SIG-M5 treated with dmso at 0.1 percent for 504 hours (cell line): ENCODE measurements at regions not wholly inside any gene's neighbourhood (a gene's known extent, or its start where the extent isn't known, plus 50 kb on each side); places are given as distances from the start of the nearest gene placed in this dataset.
"Not testable (repeated sequence)": the region's sequence is repeated elsewhere in the genome, so short reads cannot be mapped to it uniquely, and the experiment has no call there.

Experiments
- DNase-seq: peaks from one replicate; lab custom pipeline; 2025; ENCODE audit not compliant: unreplicated experiment; lab: John Stamatoyannopoulos, UW

DNA sequence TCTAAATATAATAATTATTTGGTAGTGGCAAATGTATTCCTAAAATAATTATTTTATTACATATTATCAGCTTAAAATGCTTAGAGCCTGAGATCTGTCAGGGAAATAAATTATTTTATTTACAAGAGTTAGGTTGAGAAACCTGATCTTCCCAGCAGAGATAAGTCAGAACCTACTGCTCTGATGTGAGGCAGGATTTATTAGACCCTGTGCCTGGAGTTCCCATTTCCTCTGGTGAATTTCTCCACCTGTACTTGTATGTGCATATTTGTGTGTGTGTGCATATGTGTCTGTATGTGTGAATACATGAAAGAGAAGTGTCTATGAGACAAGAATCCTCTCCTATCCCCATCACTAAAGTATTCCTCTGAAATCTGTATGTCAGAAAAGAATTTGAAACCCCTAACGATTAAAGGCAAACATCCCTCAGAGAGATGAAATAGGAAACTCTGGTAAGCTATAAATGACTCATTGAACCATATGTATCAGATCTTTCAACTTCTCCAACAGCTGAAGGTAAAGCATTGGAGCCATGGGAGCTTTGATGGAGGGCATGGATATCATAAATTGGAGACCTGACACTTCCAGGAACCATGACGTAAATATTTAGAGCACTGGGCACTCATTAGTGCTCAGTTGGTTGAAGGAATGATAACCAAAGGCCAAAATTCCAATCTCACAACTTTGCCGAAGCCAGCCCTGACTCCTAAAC is 190.9 kb downstream of the XPNPEP1 start:
- DNase-seq = no peak

DNA sequence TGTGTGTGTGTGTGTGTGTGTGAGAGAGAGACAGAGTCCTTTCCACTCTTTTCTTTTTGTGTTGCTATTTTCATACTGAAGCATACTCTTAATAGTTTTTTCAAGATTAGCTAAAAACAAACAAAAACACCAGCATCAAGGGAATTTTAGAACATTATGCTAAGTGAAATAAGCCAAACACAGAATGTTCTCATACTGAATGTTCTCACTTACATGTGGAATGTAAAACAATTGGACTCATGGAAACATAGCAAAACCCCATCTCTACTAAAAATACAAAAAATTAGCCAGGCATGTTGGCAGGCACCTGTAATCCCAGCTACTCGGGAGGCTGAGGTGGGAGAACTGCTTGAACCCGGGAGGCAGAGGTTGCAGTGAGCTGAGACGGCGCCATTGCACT is 193.4 kb downstream of the XPNPEP1 start:
- DNase-seq = not testable (repeated sequence)

DNA sequence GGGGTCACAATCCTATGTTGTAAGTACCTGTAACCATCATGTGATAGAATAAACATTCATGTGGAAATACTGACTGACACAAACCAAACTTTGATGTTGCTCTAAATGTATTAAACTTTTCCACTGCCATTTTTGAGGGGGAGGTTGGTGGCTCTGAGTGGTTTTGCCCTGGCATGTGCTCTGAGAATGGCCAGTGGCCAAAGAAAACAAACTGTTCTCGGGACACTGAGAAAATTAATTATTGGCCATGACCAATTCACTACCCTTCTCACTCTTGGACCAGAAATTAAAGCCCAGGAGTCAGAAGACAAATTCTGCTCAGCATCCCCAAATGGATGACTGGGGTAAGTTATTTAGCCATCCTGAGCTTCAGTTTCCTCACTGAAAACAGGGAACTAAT is 195.9 kb downstream of the XPNPEP1 start:
- DNase-seq = no peak

DNA sequence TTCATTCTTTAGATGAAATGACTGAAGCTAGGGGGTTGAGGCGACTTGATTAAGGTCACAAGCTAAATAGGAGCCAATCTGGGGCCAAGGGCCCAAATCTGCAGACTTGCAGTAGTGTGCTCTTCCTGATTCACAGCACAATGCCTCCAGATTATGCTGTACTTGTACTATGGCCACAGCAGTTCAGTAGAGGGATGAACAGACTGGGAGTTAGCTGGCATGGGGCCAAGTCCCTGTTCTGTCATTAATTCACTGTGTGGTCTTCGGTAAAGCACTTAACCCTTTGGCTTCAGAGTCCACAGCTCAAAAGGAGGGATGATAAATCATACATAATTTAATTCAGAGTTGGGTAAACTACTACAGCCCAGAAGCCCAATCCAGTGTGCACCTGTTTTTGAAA is 196.8 kb downstream of the XPNPEP1 start:
- DNase-seq = no peak

DNA sequence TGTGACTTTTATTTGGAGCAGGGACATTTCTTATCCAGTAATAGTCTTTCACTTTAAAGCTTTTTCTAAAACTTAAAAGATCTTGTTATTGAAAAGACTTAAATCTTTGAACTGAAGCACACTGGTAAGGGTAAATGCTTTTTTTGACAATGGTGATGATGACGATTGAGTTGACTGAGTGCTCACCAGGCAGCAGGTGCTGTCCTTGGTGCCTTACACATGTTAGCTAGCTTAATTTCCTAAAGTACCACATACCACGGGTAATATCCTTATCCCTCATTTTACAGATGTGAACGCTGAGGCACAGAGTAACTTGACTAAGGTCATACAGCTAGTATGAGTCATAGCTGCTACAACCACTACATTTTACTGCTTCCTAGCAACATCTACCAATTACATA is 200.0 kb downstream of the XPNPEP1 start:
- no peak for DNase-seq

DNA sequence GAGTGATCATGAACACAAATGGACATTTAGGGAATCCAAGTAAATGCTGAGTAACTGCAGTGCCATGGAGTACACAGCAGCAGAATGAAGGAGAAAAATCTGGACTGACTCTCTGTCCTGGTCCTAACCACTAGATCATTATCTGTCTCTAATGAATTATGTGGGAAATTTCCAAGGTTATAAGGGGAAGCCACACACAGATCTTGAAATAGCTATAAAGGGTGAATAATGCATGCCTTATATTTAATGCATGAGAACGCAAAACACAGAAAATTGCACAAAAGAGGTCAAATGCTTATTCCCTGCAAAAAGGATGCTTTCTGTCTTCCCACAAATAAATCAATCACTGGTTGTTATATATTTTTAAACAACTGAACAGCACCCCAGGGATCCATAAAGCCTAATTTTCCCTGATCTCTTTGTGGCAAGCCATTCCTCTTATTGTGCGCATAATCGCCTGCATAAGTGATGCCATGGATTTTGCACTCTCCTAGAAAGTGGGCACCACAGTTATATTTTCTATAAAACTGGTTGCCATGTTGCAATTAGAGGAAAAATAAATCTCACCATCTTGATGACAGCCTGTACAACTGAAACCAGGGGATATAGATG is 201.8 kb downstream of the XPNPEP1 start:
- DNase-seq = no peak

DNA sequence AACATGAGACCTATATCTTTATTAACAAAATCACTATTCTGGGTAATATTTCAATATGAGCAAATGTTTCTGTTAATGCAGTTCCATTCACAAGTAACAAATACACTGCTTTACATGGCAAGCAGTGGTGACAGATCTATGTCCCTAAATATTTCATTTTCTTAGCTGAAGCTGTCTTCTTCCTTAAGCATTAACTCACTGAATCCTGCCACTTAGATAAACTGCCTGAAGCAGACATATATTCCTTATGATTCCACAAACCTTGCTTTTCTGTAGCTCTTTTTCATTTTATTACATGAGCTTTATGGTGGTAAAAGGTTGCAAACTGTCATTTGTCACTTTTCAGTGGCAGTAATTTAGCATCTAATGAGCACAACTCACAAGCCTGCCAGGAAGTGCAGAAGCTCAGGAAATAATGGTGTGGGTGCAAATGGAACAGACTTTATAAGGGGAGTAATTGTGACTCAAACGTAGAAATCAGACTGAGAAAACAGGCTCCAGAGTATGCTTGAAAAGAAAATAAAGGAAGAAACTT is 217.2 kb downstream of the XPNPEP1 start:
- DNase-seq = no peak

DNA sequence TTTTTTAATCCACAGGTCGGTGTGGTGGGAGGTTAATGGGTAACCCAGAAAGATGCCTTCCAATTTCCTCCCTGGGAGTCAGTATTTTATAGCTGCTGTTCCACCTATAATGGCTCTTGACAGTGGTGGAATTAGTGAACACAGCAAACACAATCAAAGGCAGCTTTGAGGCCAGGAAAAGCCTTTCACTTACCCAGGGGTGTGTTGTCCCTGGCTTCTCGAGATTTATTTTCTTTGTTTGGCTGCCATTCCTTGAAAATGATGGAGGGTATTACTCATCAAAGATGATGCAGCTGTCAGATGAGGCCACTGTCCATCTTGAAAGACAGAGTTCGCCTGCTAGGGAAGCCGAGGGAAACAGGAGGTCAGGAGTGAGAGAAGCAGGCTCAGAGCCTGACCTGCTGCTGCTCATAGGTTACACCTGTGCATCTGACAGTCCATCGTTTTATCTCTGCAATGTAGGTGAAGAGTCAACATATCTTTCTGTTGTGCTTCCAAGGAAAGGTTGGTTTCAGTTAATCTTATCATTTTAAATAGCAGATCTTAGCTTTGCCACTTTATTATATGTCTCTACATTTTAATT is 221.6 kb downstream of the XPNPEP1 start:
- DNase-seq = no peak

DNA sequence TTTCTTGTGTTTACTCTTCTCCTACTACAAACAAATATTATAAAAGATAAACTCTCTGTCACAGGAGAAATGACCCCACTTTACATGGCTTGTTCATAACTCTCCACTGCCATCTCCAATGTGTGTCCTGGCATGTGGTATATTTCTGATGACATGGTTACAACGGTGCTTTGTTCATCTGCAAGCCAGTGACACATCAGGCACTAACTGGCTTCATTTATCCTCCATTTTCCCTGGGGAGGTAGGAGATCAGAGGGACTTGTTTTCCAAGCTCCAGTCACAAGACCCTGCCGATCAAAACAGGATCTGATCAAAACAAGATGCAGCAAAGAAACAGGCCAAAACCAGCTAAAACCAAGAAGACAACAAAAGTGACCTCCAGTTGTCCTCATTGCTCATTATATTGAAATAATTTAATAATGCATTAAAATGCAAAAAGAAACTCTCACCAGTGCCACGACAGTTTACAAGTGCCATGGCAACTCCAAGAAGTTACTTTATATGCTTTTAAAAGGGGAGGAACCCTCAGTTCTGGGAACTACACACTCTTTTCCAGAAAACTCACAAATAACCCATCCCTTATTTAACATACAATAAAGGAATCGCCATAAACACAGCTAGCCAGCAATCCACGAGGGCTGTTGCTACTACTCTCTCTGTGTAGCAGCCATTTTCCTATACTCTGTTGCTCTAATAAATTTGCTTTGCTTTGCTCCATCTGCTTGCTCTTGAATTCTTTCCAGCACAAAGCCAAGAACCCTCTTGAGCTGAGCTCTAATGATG is 224.2 kb downstream of the XPNPEP1 start:
- DNase-seq = no peak

DNA sequence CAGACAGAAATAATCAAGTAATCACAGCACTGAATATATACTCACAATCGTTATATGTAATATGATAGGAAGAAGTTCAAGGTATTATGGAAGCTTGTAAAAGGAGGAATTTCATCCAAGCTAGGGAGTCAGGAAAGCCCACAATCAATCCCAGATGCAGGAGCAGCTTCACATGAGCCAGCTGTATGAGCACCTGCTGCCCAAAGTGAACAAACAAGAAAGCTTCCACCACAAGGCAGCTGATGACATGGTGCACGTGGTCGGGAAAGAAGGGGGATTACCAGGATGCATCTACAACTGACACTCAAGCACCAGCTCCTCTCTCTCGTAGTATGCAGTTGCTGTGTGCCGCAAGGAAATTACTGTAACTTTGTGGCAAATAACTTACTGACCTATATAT is 225.2 kb downstream of the XPNPEP1 start:
- DNase-seq = no peak

DNA sequence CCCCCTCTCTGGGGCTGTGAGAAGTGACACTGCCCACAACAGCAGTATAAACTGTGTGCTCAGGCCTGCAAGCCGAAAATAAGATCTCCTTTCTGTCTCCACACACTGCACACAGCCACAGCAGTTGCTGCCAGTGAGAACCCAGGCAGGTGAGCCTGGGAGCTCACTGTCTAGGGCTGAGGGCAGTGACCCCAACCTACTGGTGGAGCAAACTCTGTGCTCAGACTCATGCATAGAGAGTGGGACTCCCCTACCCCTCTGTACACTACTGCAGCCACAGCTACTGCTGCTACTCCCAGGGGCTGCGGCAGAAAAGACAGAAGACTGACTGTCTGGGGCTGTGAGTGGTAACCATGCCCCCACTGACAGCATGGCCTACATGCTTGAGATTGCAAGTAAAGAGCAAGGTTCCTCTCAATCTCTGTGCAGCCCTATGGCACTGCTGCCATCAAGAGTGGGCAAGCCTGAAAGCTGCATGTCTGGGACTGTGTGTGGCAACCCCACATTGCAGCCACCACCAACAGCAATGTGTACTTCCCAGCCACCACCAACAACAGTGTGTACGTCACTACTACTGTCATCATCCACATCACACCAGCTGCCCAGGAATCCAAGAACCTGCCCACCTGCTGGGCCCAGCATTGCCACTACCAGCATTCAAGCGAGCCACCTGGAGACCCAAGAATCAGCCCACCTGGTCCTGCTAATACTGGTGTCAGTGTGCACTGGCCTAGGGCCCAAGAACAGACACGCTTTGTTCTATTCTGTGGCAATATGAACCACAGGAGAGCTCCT is 226.1 kb downstream of the XPNPEP1 start:
- no peak for DNase-seq

DNA sequence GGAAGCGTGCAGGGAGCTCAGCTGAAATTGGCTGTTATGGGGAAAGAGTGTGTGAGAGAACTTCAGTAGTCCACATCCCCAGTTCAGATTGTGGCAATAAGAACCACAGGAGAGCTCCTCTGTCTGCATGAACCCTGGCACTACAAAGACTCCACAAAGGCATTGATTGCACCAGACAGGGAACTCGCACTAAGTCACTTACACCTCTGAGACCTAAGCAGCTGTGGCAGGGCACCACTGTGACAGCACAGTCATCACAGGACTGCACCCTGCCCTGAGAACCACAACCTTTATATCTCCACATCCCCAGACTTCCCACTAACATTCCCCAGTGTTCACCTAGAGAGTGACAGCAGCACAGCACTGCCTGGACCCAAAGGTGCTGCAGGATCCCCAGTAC is 226.8 kb downstream of the XPNPEP1 start:
- no peak for DNase-seq

DNA sequence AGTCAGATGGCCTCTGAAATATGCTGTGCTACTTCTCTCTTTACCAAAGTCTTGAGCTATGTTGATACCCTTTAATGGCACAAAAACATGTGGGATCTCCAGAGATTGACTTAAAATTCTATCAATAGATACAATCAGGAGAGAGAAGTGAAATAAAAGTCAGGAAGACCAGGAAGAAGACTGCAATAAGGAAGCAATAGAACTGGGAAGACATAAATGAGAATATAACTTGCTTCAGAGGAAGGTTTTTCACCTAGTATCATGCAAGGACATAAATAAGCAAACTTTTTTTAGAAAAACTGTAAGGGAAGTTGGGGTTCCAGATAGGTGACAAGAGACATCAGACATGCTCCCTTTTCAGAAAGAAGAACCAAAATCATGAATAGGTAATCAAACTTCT is 227.3 kb downstream of the XPNPEP1 start:
- DNase-seq = no peak

DNA sequence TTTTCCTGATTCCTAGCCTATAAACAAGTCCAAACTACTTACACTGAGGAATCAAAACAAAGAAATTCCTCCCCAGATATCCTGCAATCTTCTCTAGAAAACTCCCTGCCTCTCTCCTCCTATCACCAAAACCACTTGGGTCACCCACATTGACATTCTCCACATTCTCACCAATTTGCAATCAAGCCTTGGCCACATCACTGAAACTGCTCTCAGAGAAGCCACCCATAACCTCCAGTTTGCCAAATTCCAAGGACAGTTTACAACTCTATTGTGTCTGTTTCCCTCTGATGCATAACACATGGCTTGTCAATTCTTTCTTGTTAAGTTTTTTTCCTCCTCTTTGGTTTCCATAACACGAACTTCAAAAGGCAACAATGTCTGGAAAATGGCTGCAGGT is 233.5 kb downstream of the XPNPEP1 start:
- DNase-seq = no peak

DNA sequence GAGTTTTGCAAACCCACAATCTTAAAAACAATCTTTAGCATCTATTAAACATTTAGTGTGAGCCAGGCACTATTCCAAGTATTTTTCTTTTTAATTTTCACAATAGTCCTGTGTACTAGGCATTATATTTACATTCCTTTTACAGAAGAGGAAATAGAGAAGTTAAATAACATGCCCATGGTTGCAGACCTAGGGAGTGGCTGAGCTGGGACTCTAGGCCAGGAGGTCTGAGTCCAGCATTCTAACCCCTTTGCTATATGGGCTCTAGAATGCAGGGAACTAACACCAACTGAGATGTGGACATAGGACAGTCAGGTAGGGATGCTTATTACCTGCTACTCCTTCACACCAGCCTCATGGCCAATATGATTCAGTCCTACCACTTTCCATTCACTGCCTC is 243.8 kb downstream of the XPNPEP1 start:
- DNase-seq = no peak

DNA sequence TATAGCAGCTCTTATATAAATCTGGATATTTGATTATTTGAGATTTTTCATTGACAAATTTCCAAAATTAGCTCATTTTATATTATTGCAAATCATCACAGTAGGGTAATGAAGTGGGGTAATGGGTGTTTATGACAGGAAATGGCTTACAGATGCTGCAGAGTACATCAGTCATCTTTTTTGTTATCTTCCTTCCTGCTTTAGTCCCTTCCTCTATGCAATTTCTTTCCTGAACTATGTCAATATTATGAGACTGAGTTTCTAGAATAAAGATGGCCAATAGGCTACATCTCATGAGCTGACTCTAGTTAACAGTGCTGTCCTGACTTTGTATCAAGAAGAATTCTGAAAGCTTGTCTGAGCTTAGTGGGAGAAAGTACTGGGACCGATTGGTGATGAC is 244.5 kb downstream of the XPNPEP1 start:
- DNase-seq = no peak

DNA sequence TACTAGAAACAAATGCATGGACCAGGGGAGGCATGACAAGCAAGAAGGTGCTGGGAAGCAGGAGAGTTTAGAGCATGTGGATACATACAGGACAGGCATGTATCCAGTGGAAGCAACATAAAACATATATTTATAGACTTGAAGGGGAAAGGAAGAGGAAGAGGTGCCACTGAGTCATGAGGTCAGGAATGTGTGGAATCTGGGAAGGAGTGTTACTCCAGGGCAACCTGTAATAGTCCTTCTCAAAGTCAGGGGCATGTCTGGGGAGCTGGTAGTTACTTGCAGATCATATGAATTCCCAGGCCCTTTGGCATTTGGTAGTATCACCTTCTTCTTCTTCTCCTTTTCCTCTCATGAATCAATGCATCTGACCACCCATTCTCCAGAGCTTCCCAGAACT is 246.6 kb downstream of the XPNPEP1 start:
- DNase-seq = no peak

DNA sequence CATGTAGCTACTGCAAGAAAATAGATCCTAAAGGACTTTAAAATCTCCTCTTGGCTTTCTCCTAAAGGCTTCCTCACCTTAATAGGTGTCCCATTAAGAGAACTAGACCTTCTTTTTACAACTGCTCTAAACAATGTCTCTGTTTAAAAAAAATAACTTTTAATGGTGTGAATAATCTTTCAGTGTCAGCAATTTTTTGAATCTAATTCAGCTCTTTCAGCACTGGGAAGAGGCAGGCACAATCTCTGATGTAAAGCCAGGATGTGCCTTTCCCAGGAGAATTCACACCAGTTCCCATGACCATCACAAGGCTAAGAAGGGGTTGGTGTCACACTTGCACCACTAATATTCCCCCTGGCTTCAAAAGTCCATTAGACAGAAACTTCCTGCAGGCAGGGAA is 254.6 kb downstream of the XPNPEP1 start:
- DNase-seq = no peak

DNA sequence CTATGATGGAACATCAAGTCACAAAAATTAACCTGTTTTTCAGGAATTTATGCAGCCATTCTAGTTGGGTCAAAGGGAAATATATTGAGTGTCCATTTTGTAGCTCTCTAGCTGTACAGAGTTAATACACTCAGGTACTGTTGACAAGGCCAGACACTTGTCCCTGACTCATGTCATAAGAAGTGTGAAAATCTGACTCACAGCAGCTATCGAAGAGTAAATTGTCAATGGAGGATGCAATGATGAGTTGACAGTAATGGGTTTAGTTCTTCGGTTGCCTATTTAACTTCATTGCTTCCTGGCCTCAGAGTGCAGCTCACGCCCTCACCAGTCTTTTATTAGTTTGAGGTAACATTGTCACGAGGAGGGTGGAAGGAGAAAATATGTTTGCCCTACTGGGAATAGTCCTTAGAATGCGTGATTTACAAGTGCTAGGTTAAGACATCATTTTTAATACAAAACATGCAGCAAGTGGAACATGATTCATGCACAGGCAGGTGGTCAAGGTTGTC is 255.1 kb downstream of the XPNPEP1 start:
- no peak for DNase-seq

DNA sequence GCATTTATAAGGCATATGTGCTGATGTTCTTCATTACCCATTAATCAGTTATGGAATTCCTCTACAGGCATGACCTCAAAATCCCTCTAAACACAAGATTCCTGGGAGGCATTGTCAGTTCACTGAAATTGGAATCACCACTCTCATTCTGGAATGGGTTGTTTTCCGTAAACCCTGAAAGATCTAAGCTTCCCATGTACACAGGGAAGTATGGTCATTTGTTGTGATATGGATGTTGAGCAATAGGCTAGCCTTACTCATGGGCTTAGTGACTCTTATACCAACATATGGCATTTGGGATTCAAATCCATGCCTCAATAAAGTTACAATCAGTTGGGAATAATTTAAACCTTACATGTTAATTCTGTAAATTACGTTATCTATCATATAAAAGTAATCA is 258.0 kb downstream of the XPNPEP1 start:
- DNase-seq = no peak

DNA sequence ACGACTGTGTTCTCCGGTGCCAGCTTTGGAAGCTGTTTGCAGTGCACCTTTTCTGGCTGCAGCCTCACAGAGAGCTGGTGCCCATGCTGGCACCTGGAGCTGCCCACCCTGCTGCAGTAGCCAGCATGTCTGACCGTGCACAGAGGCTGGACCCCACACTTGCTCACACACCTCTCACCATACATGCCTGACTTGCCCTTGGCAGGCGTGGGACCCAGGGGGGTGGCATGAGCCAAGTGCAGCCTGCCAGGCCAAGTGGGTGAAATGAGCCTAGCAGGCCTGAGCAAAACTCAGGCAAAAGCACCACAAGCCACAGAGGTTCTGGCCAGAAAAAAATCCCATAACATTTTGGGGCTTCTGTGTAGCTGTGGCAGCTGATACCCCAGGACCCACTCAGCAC is 258.8 kb downstream of the XPNPEP1 start:
- no peak for DNase-seq
